Skeletal muscle satellite cell (primary cell): ENCODE measurements at regions not wholly inside any gene's neighbourhood (a gene's known extent, or its start where the extent isn't known, plus 50 kb on each side); places are given as distances from the start of the nearest gene placed in this dataset.

ENCODE experiments used
- H3K27me3 ChIP-seq: 2 replicates; pipeline ENCODE4 v1.7.0; 2013; ENCODE audit warnings: low read length; ENCODE audit not compliant: control insufficient read depth, insufficient read depth
- H3K36me3 ChIP-seq: 2 replicates; pipeline ENCODE4 v1.7.0; 2013; ENCODE audit warnings: mild to moderate bottlenecking, control low read depth, low read length; ENCODE audit not compliant: insufficient read depth
- H3K4me1 ChIP-seq: 2 replicates; pipeline ENCODE4 v1.7.0; 2013; ENCODE audit warnings: low read length; ENCODE audit not compliant: control insufficient read depth, insufficient read depth
- H3K4me2 ChIP-seq: 2 replicates; pipeline ENCODE4 v1.7.0; 2013; ENCODE audit warnings: mild to moderate bottlenecking, low read length
- H3K4me3 ChIP-seq: 2 replicates; pipeline ENCODE4 v1.7.0; 2013; ENCODE audit warnings: low read length
- H3K9ac ChIP-seq: 2 replicates; pipeline ENCODE4 v1.7.0; 2013; ENCODE audit warnings: mild to moderate bottlenecking, low read depth, low read length, moderate library complexity
- H3K9me3 ChIP-seq: replicated peaks from 2 replicates; pipeline ENCODE4 v1.7.0; 2013; ENCODE audit warnings: mild to moderate bottlenecking, control low read depth, low read length

DNA sequence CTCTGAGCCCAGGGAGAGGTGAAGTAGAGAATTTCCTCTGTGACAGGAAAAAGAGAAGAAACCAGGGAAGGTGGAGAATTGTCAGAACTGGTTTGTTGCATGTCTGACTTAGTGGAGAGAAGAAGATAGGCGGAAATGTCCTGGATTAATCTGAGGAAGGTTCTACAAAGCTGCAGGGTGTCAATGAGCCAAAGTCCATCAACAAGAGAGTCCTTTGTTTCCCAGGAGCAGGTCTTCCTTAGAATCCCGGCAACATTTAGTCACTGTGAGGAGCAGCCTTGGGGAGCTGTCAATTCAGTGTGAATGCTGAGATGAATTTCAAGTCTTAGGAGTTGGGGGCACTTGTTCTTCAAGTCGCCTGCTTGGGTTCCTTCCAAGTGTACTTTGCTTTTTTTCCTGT is 88.4 kb upstream of the CELF4 start:
- Histone ChIP-seq H3K4me2 (no peak overlapping the region), H3K9ac (no peak overlapping the region), H3K9me3 (no peaks in the 10 kb centered on the region), H3K4me3 (no peak overlapping the region), H3K27me3 (no peaks in the 10 kb centered on the region), H3K4me1 (no peaks in the 10 kb centered on the region), H3K36me3 (no peaks in the 10 kb centered on the region)

DNA sequence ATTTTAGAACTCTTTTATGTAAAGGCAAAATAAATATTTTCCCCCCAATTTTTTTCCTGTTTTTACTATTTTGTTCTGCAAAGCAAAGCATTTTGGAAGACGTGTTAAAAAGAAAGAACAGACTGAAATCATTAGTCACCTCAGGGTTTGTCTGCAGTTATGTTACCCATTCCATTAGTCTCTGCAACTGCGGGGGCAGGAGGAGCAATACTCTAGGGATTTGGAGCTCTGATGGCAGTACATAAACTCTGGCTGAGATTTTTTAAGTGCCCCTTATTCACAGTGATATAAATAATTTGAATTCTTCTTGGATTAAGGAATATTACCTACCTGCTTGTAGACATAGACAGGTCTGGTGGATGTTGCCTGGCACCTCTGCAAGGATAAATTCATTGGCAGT is 88.0 kb upstream of the CELF4 start:
- H3K36me3 ChIP-seq: no peaks in the 10 kb centered on the region
- H3K4me3 ChIP-seq: no peak overlapping the region
- no peaks in the 10 kb centered on the region for H3K27me3 ChIP-seq
- no peak overlapping the region for H3K9ac ChIP-seq
- H3K4me1 ChIP-seq: no peaks in the 10 kb centered on the region
- H3K9me3 ChIP-seq: no peaks in the 10 kb centered on the region
- no peak overlapping the region for H3K4me2 ChIP-seq

DNA sequence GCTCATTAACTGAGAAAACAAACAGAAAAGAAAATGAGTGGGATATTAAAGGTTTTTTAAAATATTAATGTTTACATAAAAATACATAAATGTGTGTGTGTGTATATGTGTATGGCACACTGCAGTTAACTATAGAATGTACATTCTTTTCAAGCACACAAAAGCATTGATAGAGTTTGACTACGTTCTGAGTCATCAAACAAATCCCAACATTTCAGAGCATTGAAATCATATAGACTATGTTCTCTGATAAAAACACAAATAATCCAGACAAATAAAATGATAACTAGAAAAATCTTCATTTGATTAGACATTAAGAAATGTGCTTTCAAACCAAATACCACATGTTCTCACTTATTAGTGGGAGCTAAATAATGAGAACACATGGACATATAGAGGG is 84.3 kb upstream of the CELF4 start:
- Histone ChIP-seq H3K4me3 (no peak overlapping the region), H3K9ac (no peak overlapping the region), H3K9me3 (no peaks in the 10 kb centered on the region), H3K36me3 (no peaks in the 10 kb centered on the region), H3K27me3 (no peaks in the 10 kb centered on the region), H3K4me2 (no peak overlapping the region), H3K4me1 (no peaks in the 10 kb centered on the region)

DNA sequence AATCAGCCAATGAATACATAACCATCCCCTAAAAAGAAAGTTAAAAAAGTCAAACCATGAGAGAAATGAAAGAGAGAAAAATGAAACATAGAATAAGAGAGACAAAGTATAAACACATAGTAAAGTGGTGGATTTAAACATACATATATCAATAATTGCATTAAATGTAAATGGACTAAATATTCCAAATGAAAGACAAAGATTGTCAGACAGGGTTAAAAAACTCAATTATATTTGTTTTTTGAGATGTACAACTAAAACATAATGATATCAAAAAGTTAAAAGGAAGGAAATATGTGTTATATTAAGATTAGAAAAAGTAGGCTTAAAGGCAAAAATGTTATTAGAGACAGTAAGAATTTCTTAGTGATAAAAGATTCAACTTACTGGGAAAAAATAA is 83.8 kb upstream of the CELF4 start:
- Histone ChIP-seq H3K4me3 (no peak overlapping the region), H3K36me3 (no peaks in the 10 kb centered on the region), H3K9me3 (no peaks in the 10 kb centered on the region), H3K4me2 (no peak overlapping the region), H3K4me1 (no peaks in the 10 kb centered on the region), H3K27me3 (no peaks in the 10 kb centered on the region), H3K9ac (no peak overlapping the region)

DNA sequence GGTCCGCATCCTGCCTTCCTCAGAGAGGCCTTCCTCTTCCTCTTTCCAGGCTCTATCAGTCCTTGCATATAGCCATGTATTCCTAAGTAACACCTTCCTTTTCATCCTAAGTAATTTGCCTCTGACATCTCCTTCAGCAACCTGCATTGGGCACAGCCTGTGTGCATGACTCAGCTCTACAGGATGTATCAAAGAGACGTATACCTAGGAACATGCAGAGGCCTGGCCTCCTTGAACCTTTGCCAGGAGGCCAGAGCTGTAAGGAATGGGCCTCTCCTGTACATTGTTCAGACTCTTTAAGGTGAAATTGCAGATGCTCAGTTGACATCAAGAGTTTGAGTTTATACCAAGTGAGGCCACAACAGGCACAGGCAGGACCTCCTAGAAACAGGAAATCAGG is 76.0 kb upstream of the CELF4 start:
- Histone ChIP-seq H3K4me1 (no peaks in the 10 kb centered on the region), H3K27me3 (no peaks in the 10 kb centered on the region), H3K9ac (no peak overlapping the region), H3K4me3 (no peak overlapping the region), H3K9me3 (peaks cover 9% of the 10 kb centered on the region), H3K4me2 (no peak overlapping the region), H3K36me3 (no peaks in the 10 kb centered on the region)

DNA sequence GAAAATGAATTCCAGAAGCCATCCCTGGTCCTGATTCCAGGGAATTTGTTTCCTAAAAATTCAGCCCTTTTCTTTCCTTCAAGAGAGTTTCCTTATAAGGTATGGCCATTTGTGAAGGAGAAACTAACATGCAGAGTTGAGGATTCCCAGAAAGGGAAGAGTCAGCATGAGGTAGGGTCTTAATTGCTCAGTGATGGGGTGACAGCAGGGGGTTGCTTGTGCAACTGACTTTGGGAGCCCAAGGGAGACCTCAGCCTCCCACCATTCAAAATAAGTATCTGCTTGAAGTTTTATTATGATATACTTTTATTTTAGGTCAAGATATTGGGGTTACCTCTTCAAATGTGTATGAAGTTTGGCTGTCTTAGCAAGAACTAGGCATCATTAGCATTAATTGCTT is 74.9 kb upstream of the CELF4 start:
- H3K9ac ChIP-seq: no peak overlapping the region
- no peaks in the 10 kb centered on the region for H3K4me1 ChIP-seq
- no peak overlapping the region for H3K4me2 ChIP-seq
- no peak overlapping the region for H3K4me3 ChIP-seq
- no peaks in the 10 kb centered on the region for H3K27me3 ChIP-seq
- H3K36me3 ChIP-seq: no peaks in the 10 kb centered on the region
- H3K9me3 ChIP-seq: peaks cover 9% of the 10 kb centered on the region

DNA sequence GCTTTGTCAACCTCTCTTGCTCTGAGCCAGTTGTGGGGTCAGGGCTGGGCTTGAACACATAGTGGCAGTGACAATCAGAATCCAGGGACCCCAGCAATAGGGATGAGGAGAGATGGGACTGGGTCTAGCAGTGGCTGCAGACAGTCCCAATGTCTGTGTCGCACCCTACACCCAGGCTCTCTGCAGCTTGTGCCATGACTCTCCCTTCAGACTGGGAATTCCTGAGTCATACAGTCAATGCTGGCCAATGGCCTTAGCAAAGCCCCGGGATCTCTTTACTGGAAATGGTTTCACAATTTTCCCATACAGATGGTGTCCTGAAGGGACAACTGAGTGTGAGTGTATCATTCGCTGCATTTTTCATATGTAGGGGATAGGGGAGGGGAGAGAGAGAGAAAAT is 74.2 kb upstream of the CELF4 start:
- H3K4me1 ChIP-seq: no peaks in the 10 kb centered on the region
- no peak overlapping the region for H3K4me3 ChIP-seq
- peaks cover 9% of the 10 kb centered on the region for H3K9me3 ChIP-seq
- no peaks in the 10 kb centered on the region for H3K36me3 ChIP-seq
- H3K9ac ChIP-seq: no peak overlapping the region
- no peak overlapping the region for H3K4me2 ChIP-seq
- no peaks in the 10 kb centered on the region for H3K27me3 ChIP-seq

DNA sequence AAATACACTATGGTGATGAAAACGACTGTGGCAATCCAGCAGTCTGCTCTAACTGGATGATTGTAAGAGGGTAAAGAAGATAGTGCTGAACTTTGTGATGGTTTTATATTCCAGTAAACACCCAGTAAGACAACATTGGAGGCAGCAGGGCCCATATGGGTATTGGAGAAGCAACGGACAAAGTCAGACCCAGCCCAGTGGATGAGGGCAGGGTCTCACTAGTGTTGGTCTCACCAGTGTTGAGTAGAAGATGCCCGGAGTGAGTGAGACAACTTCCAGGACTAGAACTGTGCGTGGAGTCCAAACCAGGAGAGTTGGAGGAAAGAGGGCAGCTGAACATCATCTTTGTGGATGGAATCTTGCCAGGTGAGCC is 71.9 kb upstream of the CELF4 start:
- no peaks in the 10 kb centered on the region for H3K36me3 ChIP-seq
- no peak overlapping the region for H3K4me3 ChIP-seq
- H3K4me2 ChIP-seq: no peak overlapping the region
- no peaks in the 10 kb centered on the region for H3K4me1 ChIP-seq
- no peak overlapping the region for H3K9ac ChIP-seq
- no peaks in the 10 kb centered on the region for H3K27me3 ChIP-seq
- peaks cover 11% of the 10 kb centered on the region for H3K9me3 ChIP-seq

DNA sequence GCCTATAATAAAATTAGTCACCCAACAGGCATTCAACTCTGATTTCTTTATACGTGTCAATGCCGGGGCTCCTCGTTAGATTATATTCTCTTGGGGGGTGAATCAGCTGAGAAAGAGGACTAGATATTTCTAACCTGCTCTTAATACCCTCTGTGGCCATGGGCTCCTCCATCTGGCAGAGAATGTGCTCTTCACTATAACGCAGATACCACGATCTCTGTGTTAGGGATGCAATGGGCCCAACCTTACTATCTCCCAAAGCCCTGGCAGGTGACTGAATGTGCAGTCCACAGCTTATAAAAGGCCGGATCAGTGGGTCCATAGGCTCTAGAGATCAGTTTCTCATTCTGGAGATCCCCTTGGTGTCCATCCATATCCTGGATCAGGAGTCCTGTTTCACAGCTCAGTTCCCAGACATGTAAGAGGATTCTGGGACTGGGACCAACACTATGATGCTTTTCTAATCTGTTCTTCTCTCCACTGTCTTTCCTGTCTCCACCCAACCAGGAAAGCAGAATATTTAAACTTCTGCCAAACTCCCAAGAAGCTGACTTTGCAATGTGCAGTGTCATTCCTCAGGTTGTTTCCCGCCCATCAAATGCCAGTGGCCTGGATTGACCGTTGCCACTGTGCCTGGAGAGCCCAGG is 71.4 kb upstream of the CELF4 start:
- Histone ChIP-seq H3K9ac (no peak overlapping the region), H3K4me2 (no peak overlapping the region), H3K36me3 (no peaks in the 10 kb centered on the region), H3K4me3 (no peak overlapping the region), H3K9me3 (peaks cover 9% of the 10 kb centered on the region), H3K4me1 (no peaks in the 10 kb centered on the region), H3K27me3 (no peaks in the 10 kb centered on the region)

DNA sequence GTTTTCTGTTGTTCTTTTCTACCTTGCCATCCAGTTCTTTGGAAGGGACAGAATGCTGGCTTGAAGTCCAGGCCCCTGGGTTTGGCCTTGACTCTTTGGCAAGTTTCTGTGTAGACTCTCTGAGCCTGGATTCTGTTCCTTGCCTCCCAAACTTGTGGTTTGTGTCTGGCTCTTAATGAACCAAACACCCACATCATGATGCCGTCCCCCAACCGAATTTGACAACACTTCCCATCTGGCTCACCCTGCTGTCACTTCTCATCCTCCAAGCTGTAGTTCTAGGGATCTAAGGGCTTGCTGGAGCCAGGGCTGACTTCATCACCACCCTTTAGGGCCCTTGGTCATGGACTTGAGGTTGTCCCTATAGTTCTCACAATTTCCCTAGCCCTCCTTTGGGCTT is 68.9 kb upstream of the CELF4 start:
- peaks cover 9% of the 10 kb centered on the region for H3K9me3 ChIP-seq
- no peak overlapping the region for H3K4me2 ChIP-seq
- no peaks in the 10 kb centered on the region for H3K4me1 ChIP-seq
- H3K27me3 ChIP-seq: no peaks in the 10 kb centered on the region
- H3K4me3 ChIP-seq: no peak overlapping the region
- H3K36me3 ChIP-seq: no peaks in the 10 kb centered on the region
- H3K9ac ChIP-seq: no peak overlapping the region

DNA sequence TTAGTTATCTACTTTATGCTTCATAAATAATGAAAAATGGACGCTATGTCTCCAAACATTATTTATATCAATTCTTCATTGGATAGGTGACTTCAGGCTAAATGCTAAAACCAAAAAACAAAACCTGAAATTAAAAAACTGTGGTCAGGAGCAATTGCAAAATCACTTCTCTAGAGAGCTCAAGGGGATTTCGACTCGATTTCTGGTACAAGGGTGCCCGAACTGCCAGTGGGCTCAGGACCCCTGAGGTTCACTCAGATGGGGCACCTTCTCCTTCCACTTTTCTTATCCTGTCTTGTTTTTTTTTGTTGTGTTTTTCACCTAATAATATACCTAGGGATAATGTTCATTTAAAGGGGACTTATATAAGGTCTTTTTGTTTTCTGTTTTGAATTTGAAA is 65.8 kb upstream of the CELF4 start:
- Histone ChIP-seq H3K4me2 (no peak overlapping the region), H3K4me3 (no peak overlapping the region), H3K9me3 (peaks cover 10% of the 10 kb centered on the region), H3K36me3 (no peaks in the 10 kb centered on the region), H3K9ac (no peak overlapping the region), H3K4me1 (no peaks in the 10 kb centered on the region), H3K27me3 (no peaks in the 10 kb centered on the region)

DNA sequence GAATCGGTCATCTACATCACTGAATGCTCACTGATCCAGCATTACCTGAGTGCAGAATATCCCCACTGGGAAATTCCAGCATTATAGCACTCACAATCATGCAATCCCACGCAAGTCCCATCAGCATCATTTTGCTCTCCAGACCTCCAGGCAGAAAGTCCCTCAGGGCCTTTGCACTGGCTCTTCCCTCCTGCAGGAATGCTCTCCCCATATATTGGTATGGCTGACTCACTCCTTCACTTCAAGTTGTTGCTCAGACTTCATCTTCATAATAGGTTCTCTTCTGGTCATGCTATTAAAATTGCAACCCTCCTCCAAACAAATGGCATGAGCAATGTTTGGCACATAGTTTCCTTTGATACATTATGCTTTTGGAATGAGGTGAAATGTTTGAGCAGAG is 64.7 kb upstream of the CELF4 start:
- Histone ChIP-seq H3K4me1 (no peaks in the 10 kb centered on the region), H3K4me2 (no peak overlapping the region), H3K36me3 (no peaks in the 10 kb centered on the region), H3K4me3 (no peak overlapping the region), H3K9ac (no peak overlapping the region), H3K27me3 (no peaks in the 10 kb centered on the region), H3K9me3 (peaks cover 10% of the 10 kb centered on the region)
